Stomach (tissue), 8 donors: ENCODE measurements at regions not wholly inside any gene's neighbourhood (a gene's known extent, or its start where the extent isn't known, plus 50 kb on each side); places are given as distances from the start of the nearest gene placed in this dataset.

Source experiments
- DNase-seq, 2 donors: peaks; one replicate each; pipeline versions ENCODE4 v3.0.0 to v3.0.0-alpha.2; 2013 to 2019
- H3K27ac ChIP-seq, 5 donors: fragments of 200-600 bp in 4 of 5; sonication (generic) in 4 of 5; one replicate each; pipeline ENCODE4 v1.5.1; 2013 to 2019; ENCODE audit warnings: mild to moderate bottlenecking in 1 of 5, moderate library complexity in 1 of 5
- H3K27me3 ChIP-seq, 3 donors: fragments of 200-600 bp; sonication (generic); one replicate each; pipeline ENCODE4 v1.5.1; 2017 to 2019; ENCODE audit warnings: mixed run types in 1 of 3
- H3K36me3 ChIP-seq, 4 donors: fragments of 200-600 bp; sonication (generic); 1 replicate in 3 of 4; 2 replicates in 1 of 4; pipeline ENCODE4 v1.5.1; 2016 to 2019
- H3K4me1 ChIP-seq, 4 donors: fragments of 200-600 bp; sonication (generic); one replicate each; pipeline ENCODE4 v1.5.1; 2016 to 2019
- H3K4me3 ChIP-seq, 4 donors: fragments of 200-600 bp; sonication (generic) in 3 of 4; one replicate each; pipeline ENCODE4 v1.5.1; 2016 to 2019; ENCODE audit warnings: mild to moderate bottlenecking in 1 of 4
- H3K9me3 ChIP-seq, 4 donors: fragments of 200-600 bp; sonication (generic); one replicate each; pipeline ENCODE4 v1.5.1; 2016 to 2019
- CTCF ChIP-seq, 7 experiments: fragments of 450-650 bp in 4 of 7; fragments of 200-600 bp in 3 of 7; sonication (generic) in 3 of 7; IDR thresholded peaks; one replicate each; pipeline ENCODE4 v1.5.1; 2016 to 2019; ENCODE audit warnings: antibody characterized with exemption in 7 of 7, control low read depth in 2 of 7, mild to moderate bottlenecking in 1 of 7
- EP300 ChIP-seq: sonication (generic); formaldehyde crosslinking; IDR thresholded peaks from one replicate; pipeline ENCODE4 v1.6.1; 2017; ENCODE audit warnings: antibody characterized with exemption
- POLR2A ChIP-seq, 4 donors: fragments of 450-650 bp; IDR thresholded peaks; one replicate each; pipeline ENCODE4 v1.6.1; 2016; ENCODE audit warnings: antibody characterized with exemption in 4 of 4, control low read depth in 2 of 4, mild to moderate bottlenecking in 1 of 4, moderate library complexity in 1 of 4
- POLR2AphosphoS5 ChIP-seq, 3 donors: sonication (generic); formaldehyde crosslinking; IDR thresholded peaks; one replicate each; pipeline ENCODE4 v1.6.1; 2016; ENCODE audit warnings: antibody characterized with exemption in 3 of 3
- WGBS, 5 donors: extraction: QIAGEN DNeasy Blood & Tissue Kit in 3 of 5; methylation state at CpG; one replicate each; pipeline versions ENCODE4 v1.1.5 to v1.1.7; 2013 to 2018; 5-methylcytosine and 5-hydroxymethylcytosine counted together
- intact Hi-C: fragments of 100-400 bp; cut with DNase I; formaldehyde crosslinking; loops from one replicate; pipeline ENCODE4 v1.15.1; 2023; ENCODE audit warnings: low total_unique reads
- donor health status: healthy with polysubstance abuse.
- donor health status: Bipolar disorder and iron deficiency.
- donor health status: healthy.

GRCh38 chr5:168042284-168043068 is 249.0 kb upstream of the WWC1 start:
- no peaks in the 10 kb centered on the region for H3K36me3 ChIP-seq
- peaks cover 0 to 7% (median 4%) of the 10 kb centered on the region in 3 donors for H3K27me3 ChIP-seq
- WGBS, 5 donors: 54 to 71% (median 65%) methylated on average over 12 of the region's 12 CpGs
- TF ChIP-seq EP300 (no peak), CTCF (IDR thresholded peaks at IDR 0.05) (no peak), POLR2AphosphoS5 (IDR thresholded peaks at IDR 0.05) (no peak), POLR2A (IDR thresholded peaks at IDR 0.05) (no peak)
- intact Hi-C loops: loop anchor here (10.0 kb wide), 1 partner anchor 318 kb away; no protein-coding TSS in a partner anchor
- H3K27ac ChIP-seq: no peak overlapping the region
- H3K4me3 ChIP-seq: no peak overlapping the region
- H3K9me3 ChIP-seq: no peaks in the 10 kb centered on the region
- H3K4me1 ChIP-seq: peaks cover 0 to 6% (median 2%) of the 10 kb centered on the region in 4 donors
- DNase-seq: peak in 1 of 2 donors; percentile 22

GRCh38 chr5:168046163-168046562 is 245.3 kb upstream of the WWC1 start:
- WGBS, 5 donors: 32 to 53% (median 40%) methylated on average over 4 of the region's 4 CpGs
- no peak overlapping the region for H3K4me3 ChIP-seq
- H3K36me3 ChIP-seq: no peaks in the 10 kb centered on the region
- TF ChIP-seq CTCF (IDR thresholded peaks at IDR 0.05) (no peak), POLR2AphosphoS5 (IDR thresholded peaks at IDR 0.05) (no peak), EP300 (no peak), POLR2A (IDR thresholded peaks at IDR 0.05) (no peak)
- peaks cover 0 to 13% (median 3%) of the 10 kb centered on the region in 4 donors for H3K4me1 ChIP-seq
- intact Hi-C loops: loop anchor here (10.0 kb wide), 1 partner anchor 321 kb away; no protein-coding TSS in a partner anchor
- H3K9me3 ChIP-seq: no peaks in the 10 kb centered on the region
- H3K27ac ChIP-seq: no peak overlapping the region
- DNase-seq: no peak
- H3K27me3 ChIP-seq: no peaks in the 10 kb centered on the region

GRCh38 chr5:168047043-168047668 is 244.3 kb upstream of the WWC1 start:
- Histone ChIP-seq H3K27me3 (no peaks in the 10 kb centered on the region), H3K4me3 (no peak overlapping the region), H3K36me3 (no peaks in the 10 kb centered on the region), H3K9me3 (no peaks in the 10 kb centered on the region), H3K27ac (no peak overlapping the region), H3K4me1 (peaks cover 0 to 13% (median 3%) of the 10 kb centered on the region in 4 donors)
- 27 to 37% (median 31%) methylated on average over 11 of the region's 11 CpGs for WGBS, 5 donors
- intact Hi-C loops: loop anchor here (10.0 kb wide), 1 partner anchor 322 kb away; no protein-coding TSS in a partner anchor
- DNase-seq: peak; percentile 41 to 80
- TF ChIP-seq POLR2AphosphoS5 (IDR thresholded peaks at IDR 0.05) (peak in 1 of 3 donors; percentile 10), CTCF (IDR thresholded peaks at IDR 0.05) (peak in 1 of 7 experiments; percentile 30), POLR2A (IDR thresholded peaks at IDR 0.05) (no peak), EP300 (no peak)

GRCh38 chr5:168047669-168048111 is 243.8 kb upstream of the WWC1 start:
- Histone ChIP-seq H3K4me3 (no peak overlapping the region), H3K36me3 (no peaks in the 10 kb centered on the region), H3K9me3 (no peaks in the 10 kb centered on the region), H3K4me1 (peaks cover 0 to 13% (median 3%) of the 10 kb centered on the region in 4 donors), H3K27me3 (no peaks in the 10 kb centered on the region), H3K27ac (no peak overlapping the region)
- DNase-seq: peak in 1 of 2 donors; percentile 47
- intact Hi-C loops: loop anchor here (10.0 kb wide), 1 partner anchor 323 kb away; no protein-coding TSS in a partner anchor
- TF ChIP-seq EP300 (no peak), CTCF (IDR thresholded peaks at IDR 0.05) (peak in 1 of 7 experiments; percentile 4)
- 16 to 32% (median 23%) methylated on average over 1 of the region's 1 CpG for WGBS, 5 donors
